ENCODE measurements at regions not wholly inside any gene's neighbourhood (a gene's known extent, or its start where the extent isn't known, plus 50 kb on each side); places are given as distances from the start of the nearest gene placed in this dataset.
"Not testable (repeated sequence)": the region's sequence is repeated elsewhere in the genome, so short reads cannot be mapped to it uniquely, and the experiment has no call there.

- H3K9me3 ChIP-seq (ENCODE audit: control insufficient read depth, low read length, poor library complexity, severe bottlenecking): no peaks in the 10 kb centered on the region
- ATAC-seq (no peak), DNase-seq (no peak)
- Mint-ChIP-seq H3K4me3 (no peak overlapping the region), H3K36me3 (ENCODE audit: low read depth) (no peaks in the 10 kb centered on the region), H3K4me1 (no peaks in the 10 kb centered on the region), H3K27me3 (peaks cover 13% of the 10 kb centered on the region), H3K27ac (no peak overlapping the region)
These were observed 51.3 kb upstream of the MOCS2 start for GRCh38 chr5:53160895-53161294.

GRCh38 chr5:53161876-53162275 is 52.3 kb upstream of the MOCS2 start:
- H3K4me3 Mint-ChIP-seq: no peak overlapping the region
- H3K4me1 Mint-ChIP-seq: no peaks in the 10 kb centered on the region
- peaks cover 11% of the 10 kb centered on the region for H3K27me3 Mint-ChIP-seq
- ATAC-seq (no peak), DNase-seq (no peak)
- no peak overlapping the region for H3K27ac Mint-ChIP-seq
- no peaks in the 10 kb centered on the region for H3K9me3 ChIP-seq (ENCODE audit: control insufficient read depth, low read length, poor library complexity, severe bottlenecking)
- H3K36me3 Mint-ChIP-seq (ENCODE audit: low read depth): no peaks in the 10 kb centered on the region

GRCh38 chr5:53164478-53165165 is 55.1 kb upstream of the MOCS2 start:
- Mint-ChIP-seq H3K27me3 (peaks cover 27% of the 10 kb centered on the region), H3K4me1 (no peaks in the 10 kb centered on the region), H3K4me3 (no peak overlapping the region), H3K36me3 (ENCODE audit: low read depth) (no peaks in the 10 kb centered on the region), H3K27ac (no peak overlapping the region)
- H3K9me3 ChIP-seq (ENCODE audit: control insufficient read depth, low read length, poor library complexity, severe bottlenecking): no peaks in the 10 kb centered on the region
- ATAC-seq (no peak), DNase-seq (no peak)

- Mint-ChIP-seq H3K4me1 (no peaks in the 10 kb centered on the region), H3K36me3 (ENCODE audit: low read depth) (no peaks in the 10 kb centered on the region), H3K27me3 (peaks cover 27% of the 10 kb centered on the region), H3K4me3 (no peak overlapping the region), H3K27ac (no peak overlapping the region)
- no peak for DNase-seq
- no peak for ATAC-seq
- no peaks in the 10 kb centered on the region for H3K9me3 ChIP-seq (ENCODE audit: control insufficient read depth, low read length, poor library complexity, severe bottlenecking)
These were observed 56.0 kb upstream of the MOCS2 start for GRCh38 chr5:53165431-53166182.

- H3K9me3 ChIP-seq (ENCODE audit: control insufficient read depth, low read length, poor library complexity, severe bottlenecking): no peaks in the 10 kb centered on the region
- H3K36me3 Mint-ChIP-seq (ENCODE audit: low read depth): no peaks in the 10 kb centered on the region
- H3K27ac Mint-ChIP-seq: no peak overlapping the region
- peaks cover 27% of the 10 kb centered on the region for H3K27me3 Mint-ChIP-seq
- DNase-seq: no peak
- ATAC-seq: no peak
- no peak overlapping the region for H3K4me3 Mint-ChIP-seq
- H3K4me1 Mint-ChIP-seq: no peaks in the 10 kb centered on the region
These were observed 56.6 kb upstream of the MOCS2 start for GRCh38 chr5:53166183-53166495.

- H3K27me3 Mint-ChIP-seq: peaks cover 31% of the 10 kb centered on the region
- H3K9me3 ChIP-seq (ENCODE audit: control insufficient read depth, low read length, poor library complexity, severe bottlenecking): no peaks in the 10 kb centered on the region
- no peaks in the 10 kb centered on the region for H3K4me1 Mint-ChIP-seq
- no peak for ATAC-seq
- H3K4me3 Mint-ChIP-seq: no peak overlapping the region
- H3K36me3 Mint-ChIP-seq (ENCODE audit: low read depth): no peaks in the 10 kb centered on the region
- DNase-seq: no peak
- H3K27ac Mint-ChIP-seq: no peak overlapping the region
These were observed 58.3 kb upstream of the MOCS2 start for GRCh38 chr5:53167836-53168235.

GRCh38 chr5:53169933-53170332 is 60.4 kb upstream of the MOCS2 start:
- H3K27ac Mint-ChIP-seq: no peak overlapping the region
- no peaks in the 10 kb centered on the region for H3K36me3 Mint-ChIP-seq (ENCODE audit: low read depth)
- peaks cover 2% of the 10 kb centered on the region for H3K4me1 Mint-ChIP-seq
- DNase-seq: no peak
- ATAC-seq: no peak
- peaks cover 31% of the 10 kb centered on the region for H3K27me3 Mint-ChIP-seq
- H3K4me3 Mint-ChIP-seq: no peak overlapping the region
- no peaks in the 10 kb centered on the region for H3K9me3 ChIP-seq (ENCODE audit: control insufficient read depth, low read length, poor library complexity, severe bottlenecking)

- ATAC-seq (no peak), DNase-seq (no peak)
- peaks cover 2% of the 10 kb centered on the region for H3K36me3 Mint-ChIP-seq (ENCODE audit: low read depth)
- peaks cover 33% of the 10 kb centered on the region for H3K27me3 Mint-ChIP-seq
- no peak overlapping the region for H3K27ac Mint-ChIP-seq
- H3K4me1 Mint-ChIP-seq: peaks cover 2% of the 10 kb centered on the region
- H3K4me3 Mint-ChIP-seq: no peak overlapping the region
- H3K9me3 ChIP-seq (ENCODE audit: control insufficient read depth, low read length, poor library complexity, severe bottlenecking): no peaks in the 10 kb centered on the region
These were observed 61.3 kb upstream of the MOCS2 start for GRCh38 chr5:53170746-53171349.

- not testable (repeated sequence) for DNase-seq; H3K4me3 Mint-ChIP-seq; H3K9me3 ChIP-seq (ENCODE audit: control insufficient read depth, low read length, poor library complexity, severe bottlenecking); ATAC-seq; H3K4me1 Mint-ChIP-seq; H3K27ac Mint-ChIP-seq; H3K36me3 Mint-ChIP-seq (ENCODE audit: low read depth)
- H3K27me3 Mint-ChIP-seq: peaks cover 32% of the 10 kb centered on the region
These were observed 62.5 kb upstream of the MOCS2 start for GRCh38 chr5:53172073-53172472.

GRCh38 chr5:53172630-53173029 is 63.1 kb upstream of the MOCS2 start:
- ATAC-seq (no peak), DNase-seq (no peak)
- H3K36me3 Mint-ChIP-seq (ENCODE audit: low read depth): peaks cover 2% of the 10 kb centered on the region
- no peak overlapping the region for H3K4me3 Mint-ChIP-seq
- H3K27me3 Mint-ChIP-seq: peaks cover 26% of the 10 kb centered on the region
- H3K27ac Mint-ChIP-seq: no peak overlapping the region
- H3K9me3 ChIP-seq (ENCODE audit: control insufficient read depth, low read length, poor library complexity, severe bottlenecking): no peaks in the 10 kb centered on the region
- peaks cover 2% of the 10 kb centered on the region for H3K4me1 Mint-ChIP-seq

- Mint-ChIP-seq H3K36me3 (ENCODE audit: low read depth) (peaks cover 2% of the 10 kb centered on the region), H3K4me1 (peaks cover 2% of the 10 kb centered on the region), H3K27me3 (peaks cover 22% of the 10 kb centered on the region), H3K27ac (no peak overlapping the region), H3K4me3 (no peak overlapping the region)
- DNase-seq (no peak), ATAC-seq (no peak)
- no peaks in the 10 kb centered on the region for H3K9me3 ChIP-seq (ENCODE audit: control insufficient read depth, low read length, poor library complexity, severe bottlenecking)
These were observed 63.5 kb upstream of the MOCS2 start for GRCh38 chr5:53173083-53173482.

- Mint-ChIP-seq H3K4me1 (peaks cover 7% of the 10 kb centered on the region), H3K36me3 (ENCODE audit: low read depth) (peaks cover 2% of the 10 kb centered on the region), H3K27me3 (peaks cover 15% of the 10 kb centered on the region), H3K4me3 (no peak overlapping the region), H3K27ac (no peak overlapping the region)
- ATAC-seq: no peak
- no peak for DNase-seq
- H3K9me3 ChIP-seq (ENCODE audit: control insufficient read depth, low read length, poor library complexity, severe bottlenecking): no peaks in the 10 kb centered on the region
These were observed 69.3 kb upstream of the MOCS2 start for GRCh38 chr5:53178830-53179229.

GRCh38 chr5:53179691-53180090 is 70.1 kb upstream of the MOCS2 start:
- ATAC-seq (no peak), DNase-seq (no peak)
- Mint-ChIP-seq H3K4me3 (no peak overlapping the region), H3K27me3 (peaks cover 15% of the 10 kb centered on the region), H3K36me3 (ENCODE audit: low read depth) (peaks cover 2% of the 10 kb centered on the region), H3K4me1 (peaks cover 6% of the 10 kb centered on the region), H3K27ac (no peak overlapping the region)
- no peaks in the 10 kb centered on the region for H3K9me3 ChIP-seq (ENCODE audit: control insufficient read depth, low read length, poor library complexity, severe bottlenecking)

- ATAC-seq: peak; percentile 35
- Mint-ChIP-seq H3K27ac (peak overlapping the region; percentile 45), H3K4me1 (peaks cover 6% of the 10 kb centered on the region), H3K4me3 (peak overlapping the region; percentile 22), H3K27me3 (peaks cover 12% of the 10 kb centered on the region), H3K36me3 (ENCODE audit: low read depth) (peaks cover under 1% of the 10 kb centered on the region)
- DNase-seq: no peak
- H3K9me3 ChIP-seq (ENCODE audit: control insufficient read depth, low read length, poor library complexity, severe bottlenecking): no peaks in the 10 kb centered on the region
These were observed 71.0 kb upstream of the MOCS2 start for GRCh38 chr5:53180538-53180937.
